ENCODE measurements at regions not wholly inside any gene's neighbourhood (a gene's known extent, or its start where the extent isn't known, plus 50 kb on each side); places are given as distances from the start of the nearest gene placed in this dataset.

DNA sequence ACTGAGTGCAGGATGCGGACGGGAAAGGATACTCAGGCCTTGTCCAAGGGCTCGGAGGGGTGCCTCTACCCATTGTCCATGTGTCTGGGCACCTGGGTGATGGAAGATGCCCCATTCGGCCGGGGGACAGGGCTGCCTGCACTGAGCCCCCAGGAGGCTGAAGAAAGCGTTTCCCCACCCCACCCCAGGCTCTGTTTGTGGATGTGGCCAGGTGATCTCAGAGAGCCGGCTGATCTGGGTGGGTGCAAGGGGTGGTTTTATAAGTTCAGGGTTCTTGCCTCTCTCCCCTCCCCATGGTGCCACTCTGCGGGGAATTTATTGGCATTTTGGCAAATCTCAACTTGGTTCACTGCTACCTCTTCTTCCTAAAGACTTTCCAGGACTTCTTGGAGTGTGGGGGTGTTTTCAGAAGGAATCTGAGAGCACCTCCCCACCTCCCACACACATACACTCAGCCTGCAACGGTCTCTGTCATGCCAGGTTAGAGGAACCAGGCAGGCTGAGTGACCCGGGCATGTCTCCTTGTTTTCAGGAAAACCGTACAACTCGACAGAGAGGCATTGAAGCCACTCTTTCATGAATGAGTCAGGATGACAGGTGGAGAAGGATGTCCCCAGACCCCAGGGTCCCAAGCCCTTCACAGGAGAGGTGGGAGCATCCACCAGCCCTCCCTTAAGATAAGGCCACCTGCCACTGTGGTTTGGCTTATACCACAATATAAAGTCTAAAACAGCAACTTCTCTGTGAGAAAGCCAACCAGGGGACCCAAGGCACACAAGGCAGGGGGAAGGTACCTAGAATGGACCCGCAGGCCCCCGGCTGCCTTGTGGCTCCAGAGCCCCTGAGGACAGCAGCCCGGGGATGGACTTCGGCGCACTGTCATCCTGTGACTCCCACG is 174.9 kb downstream of the ETS2 start:
- no peak for DNase-seq

GRCh38 chr21:38979271-38980121 is 173.8 kb downstream of the ETS2 start:
- DNase-seq: no peak

DNA sequence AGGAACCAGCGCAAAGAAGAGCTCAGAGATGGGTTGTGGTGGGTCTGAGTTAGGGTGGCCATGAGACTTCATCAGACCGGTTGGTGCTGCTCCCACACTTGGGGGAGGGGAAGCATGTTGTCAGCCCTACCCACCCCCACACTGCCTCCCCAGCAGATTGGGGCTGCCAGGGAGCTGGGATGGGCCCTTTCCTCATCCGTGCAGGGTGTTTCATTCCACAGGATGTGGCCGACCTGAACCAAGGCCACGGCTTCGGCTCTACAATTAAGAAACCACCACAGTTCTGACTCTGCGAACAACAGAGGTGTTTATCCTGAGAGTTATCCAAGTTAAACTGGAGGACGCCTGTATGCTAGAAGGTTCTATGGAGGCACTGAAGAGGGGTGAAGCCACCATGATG is 171.2 kb downstream of the ETS2 start:
- DNase-seq: no peak

GRCh38 chr21:38973552-38973951 is 167.8 kb downstream of the ETS2 start:
- DNase-seq: no peak

DNA sequence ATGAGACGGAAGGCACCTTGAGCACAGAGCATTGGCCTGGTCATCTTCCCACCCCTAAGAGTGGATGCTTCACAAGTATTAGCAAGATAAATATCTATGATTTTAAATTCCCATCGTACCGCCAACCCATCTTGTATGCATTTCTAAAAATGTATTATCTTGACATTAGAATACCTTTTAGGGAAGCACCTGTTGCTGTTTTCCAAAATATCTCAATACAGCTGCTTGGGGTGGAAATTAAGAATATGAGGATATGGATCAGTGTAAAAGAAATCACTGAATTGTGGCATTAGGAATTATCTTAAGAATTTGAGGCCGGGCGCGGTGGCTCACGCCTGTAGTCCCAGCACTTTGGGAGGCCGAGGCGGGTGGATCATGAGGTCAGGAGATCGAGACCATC is 166.3 kb downstream of the ETS2 start:
- DNase-seq: no peak

GRCh38 chr21:38970765-38971164 is 165.0 kb downstream of the ETS2 start:
- no peak for DNase-seq

DNA sequence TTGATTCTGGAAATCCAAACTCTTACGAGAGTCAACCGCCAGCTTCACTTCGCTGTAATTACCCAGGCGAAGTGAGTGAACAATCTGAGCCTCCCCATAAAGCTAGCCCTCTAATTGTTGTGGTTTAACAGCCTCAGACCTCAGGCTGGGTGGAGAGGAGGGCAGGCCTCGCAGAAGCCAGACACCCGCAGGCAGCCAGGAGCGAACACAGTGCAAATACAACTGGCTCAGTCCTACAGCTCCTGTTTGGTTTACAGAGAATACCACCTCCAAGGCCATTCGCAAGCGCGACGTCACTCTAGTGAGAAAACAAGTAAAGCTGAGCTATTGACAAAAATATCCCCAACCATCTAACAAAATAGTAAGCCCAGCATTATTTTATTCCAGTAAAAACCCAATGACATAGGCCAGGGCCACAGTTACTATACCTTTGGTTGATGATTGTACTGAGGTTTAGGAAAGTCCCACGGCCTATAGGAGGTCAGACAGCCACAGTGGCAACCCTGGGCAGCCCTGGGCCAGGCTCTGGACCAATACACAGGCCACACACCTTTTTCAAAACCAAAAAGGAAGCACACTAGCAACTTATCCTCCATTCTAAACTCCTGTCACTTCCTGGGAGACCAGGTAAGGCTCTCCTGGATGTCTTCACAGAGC is 163.3 kb downstream of the ETS2 start:
- DNase-seq: no peak

DNA sequence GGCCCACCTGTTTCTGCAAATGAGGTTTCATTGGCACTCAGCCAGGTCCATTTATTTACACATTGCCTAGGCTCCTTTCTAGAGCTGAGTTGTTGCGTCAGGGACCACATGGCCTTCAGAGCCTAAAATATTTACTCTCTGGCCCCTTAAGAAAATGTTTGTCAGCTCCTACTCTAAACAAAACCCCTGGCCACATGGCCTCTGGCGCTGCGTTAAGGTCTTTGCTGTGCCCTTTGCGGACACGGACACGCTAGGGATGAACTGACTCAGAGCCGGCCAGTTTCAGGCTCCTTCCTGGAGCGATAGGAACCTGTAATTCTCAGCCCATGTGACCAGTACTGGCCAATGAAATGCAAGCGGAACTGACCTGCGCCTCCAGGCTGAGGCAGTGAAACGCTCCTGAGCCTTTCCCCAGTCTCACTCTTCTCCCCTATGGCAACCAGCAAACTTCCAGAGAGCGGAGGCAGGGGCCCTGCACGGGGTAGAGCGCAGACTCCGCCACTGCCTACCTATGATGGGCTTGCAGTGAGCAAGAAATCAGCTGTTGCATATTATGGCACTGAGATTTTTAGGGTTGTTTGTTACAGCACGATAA is 160.3 kb downstream of the ETS2 start:
- no peak for DNase-seq

DNA sequence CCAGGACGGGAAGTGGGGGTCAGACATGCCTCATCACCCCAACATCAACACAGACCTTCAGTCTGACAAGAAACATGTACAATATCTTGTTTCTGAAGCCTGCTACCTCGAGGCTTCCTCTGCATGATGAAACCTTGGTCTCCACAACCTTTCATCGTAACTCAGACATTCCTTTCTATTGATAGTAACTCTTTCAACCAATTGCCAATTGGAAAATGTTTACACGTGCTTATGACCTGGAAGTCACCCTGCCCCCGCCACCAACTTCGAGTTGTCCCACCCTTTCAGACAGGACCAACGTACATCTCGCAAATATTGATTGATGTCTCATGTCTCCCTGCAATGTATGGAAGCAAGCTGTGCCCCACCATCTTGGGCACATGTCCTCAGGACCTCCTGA is 159.5 kb downstream of the ETS2 start:
- DNase-seq: no peak

- no peak for DNase-seq
Measured at GRCh38 chr21:38963006-38963405, 157.3 kb downstream of the ETS2 start.

- DNase-seq: no peak
Measured at GRCh38 chr21:38960251-38960650, 154.5 kb downstream of the ETS2 start.

DNA sequence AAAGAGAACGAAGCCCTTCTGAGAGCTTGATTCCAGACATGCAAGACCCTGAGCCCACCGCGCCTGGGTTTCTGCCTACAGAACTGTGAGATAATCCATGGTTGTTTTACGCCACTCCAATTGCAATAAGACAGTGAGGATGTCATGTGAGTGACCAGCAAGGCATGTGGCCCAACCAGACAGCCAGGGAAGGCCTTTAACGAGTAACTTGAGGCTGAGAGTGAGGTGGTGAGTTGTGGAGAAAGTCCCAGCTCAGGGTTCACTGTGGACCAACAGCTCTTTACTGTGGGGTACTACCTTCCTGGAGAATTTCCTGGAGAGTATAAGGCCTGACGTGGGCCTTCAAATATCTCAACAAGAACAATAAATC is 153.9 kb downstream of the ETS2 start:
- no peak for DNase-seq

GRCh38 chr21:38958940-38959691 is 153.4 kb downstream of the ETS2 start:
- DNase-seq: no peak

DNA sequence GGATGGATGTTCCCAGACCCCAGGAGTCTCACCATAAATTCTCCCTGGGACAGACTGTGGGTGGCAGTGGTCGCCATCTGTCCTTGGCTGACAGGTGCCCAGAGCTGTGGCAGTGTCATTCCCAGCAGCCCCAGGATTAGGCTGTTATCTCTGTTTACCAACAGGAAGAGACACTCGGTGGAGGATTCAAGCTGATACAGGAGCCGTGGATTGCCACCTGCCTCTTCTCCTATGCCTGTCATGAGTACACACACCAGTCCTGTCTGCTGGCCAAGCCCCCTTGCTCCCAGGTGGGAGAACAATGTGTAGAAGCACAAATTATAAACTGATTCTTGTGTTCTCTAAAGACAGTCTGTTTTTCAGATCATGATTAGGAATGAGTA is 152.6 kb downstream of the ETS2 start:
- no peak for DNase-seq

DNA sequence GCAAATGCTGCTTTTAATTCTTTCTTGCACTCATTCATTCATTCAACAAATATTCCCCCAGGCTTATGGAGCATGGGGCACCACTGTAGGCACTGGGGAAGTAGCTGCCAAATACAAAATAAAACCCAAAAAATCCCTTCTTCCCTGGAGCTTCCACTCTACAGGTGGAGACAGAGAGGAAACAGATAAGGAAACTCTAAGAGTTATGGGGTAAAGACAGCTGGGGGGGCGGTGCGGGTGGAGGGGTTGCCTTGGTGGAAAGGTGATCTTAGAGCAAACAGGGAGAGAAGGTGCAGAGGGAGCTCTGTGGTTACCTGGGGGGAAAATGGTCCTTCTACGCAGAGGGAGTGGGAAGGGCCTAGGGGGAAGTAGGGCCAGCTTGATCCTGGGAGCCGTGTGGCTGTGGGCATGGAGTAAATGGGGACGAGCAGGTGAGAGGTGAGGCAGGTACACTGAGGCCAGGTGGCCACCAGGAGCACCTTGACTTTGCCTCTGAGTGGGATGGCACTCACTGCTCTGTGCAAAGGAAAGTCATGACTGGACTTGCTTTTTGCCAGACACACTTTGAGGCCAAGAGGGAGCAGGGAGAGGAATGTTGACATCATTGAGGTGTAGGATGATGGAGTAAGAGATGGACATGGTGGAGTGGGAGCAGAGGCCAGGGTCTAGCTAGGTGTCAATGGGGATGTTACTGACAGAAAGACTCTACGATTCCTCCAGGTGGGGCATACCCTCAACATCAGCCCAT is 152.0 kb downstream of the ETS2 start:
- DNase-seq: no peak

DNA sequence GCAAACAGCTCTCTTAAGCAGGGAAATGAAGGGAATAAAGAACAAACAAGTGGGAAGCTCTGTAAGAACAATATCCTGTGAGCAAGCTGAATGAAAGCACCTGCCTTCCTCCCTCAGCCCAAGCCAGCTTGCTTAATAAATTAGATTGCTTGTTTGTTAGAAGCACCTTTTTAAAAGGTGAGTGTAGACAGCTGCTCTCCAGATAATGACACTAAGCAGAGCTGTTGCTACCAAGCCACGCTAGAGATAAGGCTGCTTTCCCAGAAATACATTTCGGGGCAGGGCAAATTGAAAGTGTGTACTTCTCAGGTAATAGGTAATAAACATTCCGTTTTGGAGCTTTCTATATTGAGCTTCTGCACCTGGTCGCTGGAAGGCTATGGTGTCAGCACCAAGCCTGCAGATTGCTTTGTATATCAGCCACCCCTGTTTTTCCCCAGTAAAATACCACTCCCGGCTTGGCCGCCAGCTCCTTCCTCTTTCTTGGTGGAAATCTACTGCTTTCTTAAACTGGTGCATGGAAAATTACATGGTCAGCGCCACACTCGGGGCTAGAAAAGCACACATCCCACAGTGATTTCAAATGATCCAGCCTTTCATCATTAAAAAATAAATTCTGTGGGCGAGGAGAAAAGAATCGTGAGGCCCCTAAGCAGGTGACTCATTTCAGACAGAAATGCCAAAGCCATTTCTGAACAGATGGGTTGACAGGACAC is 151.3 kb downstream of the ETS2 start:
- no peak for DNase-seq

DNA sequence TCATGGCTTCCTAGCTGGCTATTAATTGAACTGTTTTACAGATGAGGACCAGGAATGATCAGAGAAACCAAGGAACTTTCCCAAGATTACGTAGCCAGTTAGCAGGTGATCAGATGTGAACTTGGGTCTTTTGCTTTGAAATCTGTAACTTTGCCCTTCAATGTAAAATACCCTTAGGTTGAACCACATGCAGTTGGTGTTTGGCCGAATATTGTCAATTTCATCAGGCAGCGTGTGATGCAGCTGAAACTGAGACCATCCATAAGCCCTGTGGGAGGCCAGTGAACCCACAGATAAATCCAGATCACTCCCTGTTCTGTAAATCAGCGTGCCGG is 150.8 kb downstream of the ETS2 start:
- DNase-seq: no peak

DNA sequence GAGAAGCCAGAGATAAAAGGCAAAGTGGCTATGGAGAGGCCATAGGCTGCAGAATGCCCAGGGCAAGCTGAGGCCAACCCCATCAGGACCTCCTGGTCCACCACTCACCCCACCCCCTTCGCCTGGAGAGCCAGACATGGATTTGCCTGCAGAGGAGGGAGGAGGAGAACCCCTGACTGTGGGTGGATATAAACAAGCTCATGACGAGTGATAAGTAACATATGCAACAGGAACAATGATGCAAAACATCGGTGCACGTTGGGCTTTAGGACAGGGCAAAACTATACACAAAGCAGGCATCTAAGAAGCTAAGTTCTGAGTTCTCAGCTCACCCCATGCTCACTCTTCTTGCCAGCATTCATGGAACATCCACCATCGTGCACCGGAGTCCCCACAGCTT is 150.3 kb downstream of the ETS2 start:
- DNase-seq: no peak

DNA sequence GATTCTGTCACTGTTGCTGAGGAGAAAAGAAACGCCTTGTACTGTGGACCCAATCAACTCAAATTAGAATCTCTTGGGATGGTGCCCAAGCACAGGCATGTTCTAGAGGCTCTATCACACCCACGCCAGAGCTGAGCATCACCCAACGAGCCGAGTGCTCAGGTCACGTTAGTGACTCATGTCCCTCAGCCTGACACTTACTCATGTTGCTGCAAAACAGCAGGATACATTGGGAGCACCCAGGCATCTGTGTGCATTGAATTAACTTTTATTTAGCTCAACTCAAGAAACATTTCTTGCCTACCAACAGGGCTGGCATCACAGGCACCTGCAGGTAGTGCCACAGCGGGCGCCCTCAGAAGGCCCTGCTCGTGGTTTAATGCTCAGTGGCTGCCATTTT is 149.8 kb downstream of the ETS2 start:
- no peak for DNase-seq

GRCh38 chr21:38954588-38955004 is 148.9 kb downstream of the ETS2 start:
- no peak for DNase-seq

DNA sequence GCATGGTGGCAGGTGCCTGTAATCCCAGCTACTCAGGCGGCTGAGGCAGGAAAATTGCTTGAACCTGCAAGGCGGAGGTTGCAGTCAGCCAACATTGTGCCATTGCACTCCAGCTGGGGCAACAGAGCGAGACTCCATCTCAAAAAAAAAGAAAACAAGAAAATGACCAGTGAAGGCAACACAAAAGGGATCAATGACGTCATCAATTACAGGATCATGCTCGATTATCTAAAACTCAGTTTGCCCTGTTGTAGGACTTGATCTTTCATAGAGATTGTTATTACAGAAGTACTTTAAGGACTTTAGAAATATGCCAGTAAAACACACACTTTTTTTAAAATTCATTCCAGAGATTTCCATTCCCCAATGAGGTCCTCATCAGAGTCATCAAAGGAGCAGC is 147.8 kb downstream of the ETS2 start:
- no peak for DNase-seq

Data from activated CD4-positive, alpha-beta T cell treated with anti-CD3 and anti-CD28 coated beads for 4 hours (primary cell).